HT1080 (cell line): ENCODE measurements at regions not wholly inside any gene's neighbourhood (a gene's known extent, or its start where the extent isn't known, plus 50 kb on each side); places are given as distances from the start of the nearest gene placed in this dataset.

Experiments
- DNase-seq: peaks from one replicate; pipeline ENCODE4 v3.0.0-alpha.2; 2015; ENCODE audit warnings: low read depth

DNA sequence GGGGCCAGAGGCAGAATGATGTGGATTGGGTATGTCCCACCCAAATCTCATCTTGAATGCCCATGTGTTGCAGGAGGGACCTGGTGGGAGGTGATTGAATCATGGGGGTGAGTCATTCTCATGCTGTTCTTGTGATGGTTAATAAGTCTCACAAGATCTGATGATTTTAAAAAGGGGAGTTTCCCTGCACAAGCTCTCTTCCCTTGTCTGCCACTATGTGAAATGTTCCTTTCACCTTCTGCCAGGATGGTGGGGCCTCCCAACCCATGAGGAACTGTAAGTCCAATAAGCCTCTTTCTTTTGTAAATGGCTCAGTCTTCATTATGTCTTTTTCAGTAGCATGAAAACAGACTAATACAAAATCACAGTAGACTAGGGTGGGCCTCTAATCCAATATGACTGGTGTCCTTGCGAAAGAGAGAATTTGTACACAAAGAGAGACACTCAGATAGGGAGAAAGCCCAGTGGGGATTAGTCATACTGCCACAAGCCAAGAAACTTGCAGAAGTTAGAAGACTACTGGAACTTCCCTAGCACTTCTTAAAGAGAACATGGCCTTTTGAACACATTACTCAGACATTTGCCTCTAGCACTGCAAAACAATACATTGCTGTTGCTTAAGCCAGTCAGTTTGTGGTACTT, 68.4 kb downstream of the ANXA1 start:
- peak; percentile 76 for DNase-seq

DNA sequence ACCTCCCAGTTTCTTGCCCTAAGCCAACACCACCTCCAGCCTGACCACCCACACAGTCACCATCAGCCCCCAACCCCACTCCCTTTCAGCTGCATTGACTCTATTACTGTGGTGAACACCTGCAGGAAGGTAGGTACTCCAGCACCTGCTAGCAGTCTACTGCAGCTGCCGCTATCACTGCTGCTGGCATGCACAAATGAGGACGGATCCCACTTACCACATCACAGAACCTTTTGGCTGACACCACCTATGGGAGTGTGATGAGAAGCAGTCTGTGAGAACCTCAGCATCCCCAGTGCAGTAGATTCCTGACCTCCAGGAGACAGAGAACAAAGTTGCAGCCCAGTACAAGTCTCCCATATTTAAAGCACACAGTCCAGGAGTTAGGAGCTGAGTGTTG, 71.9 kb downstream of the ANXA1 start:
- DNase-seq = no peak

DNA sequence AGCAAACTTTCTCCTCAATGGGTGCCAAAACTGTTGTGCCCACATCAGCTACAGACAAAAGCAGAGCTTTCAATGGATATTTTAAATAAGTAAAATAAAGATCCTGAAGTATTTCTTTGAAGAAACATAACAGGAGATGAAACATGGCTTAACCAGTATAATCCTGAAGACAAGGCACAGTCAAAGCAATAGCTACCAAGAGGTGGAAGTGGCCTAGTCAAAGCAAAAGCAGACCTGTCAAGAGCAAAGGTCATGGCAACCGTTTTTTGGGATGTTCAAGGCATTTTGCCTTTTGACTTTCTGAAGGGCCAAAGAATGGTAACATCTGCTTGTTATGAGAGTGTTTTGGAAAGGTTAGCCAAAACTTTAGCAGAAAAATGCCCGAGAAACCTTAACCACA, 77.9 kb downstream of the ANXA1 start:
- DNase-seq = no peak

DNA sequence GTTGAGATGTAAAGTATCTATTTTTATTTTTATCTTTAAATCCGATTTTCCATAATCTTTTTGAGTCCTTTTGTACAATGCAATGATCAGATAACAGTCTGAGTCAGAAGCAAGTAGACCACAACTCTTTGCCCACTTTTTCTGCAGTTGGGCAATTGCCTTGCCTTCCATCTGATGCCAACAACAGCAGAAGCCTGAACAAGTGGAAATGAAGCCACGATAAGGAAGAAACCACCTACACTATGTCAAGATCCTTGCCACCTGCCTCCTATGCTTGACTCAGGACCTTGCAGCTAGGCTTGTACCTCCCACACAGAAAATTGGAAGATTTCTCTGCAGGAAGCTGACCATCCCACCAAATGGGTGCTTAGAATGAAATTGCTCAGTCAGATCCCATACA, 78.6 kb downstream of the ANXA1 start:
- peak; percentile 45 for DNase-seq

DNA sequence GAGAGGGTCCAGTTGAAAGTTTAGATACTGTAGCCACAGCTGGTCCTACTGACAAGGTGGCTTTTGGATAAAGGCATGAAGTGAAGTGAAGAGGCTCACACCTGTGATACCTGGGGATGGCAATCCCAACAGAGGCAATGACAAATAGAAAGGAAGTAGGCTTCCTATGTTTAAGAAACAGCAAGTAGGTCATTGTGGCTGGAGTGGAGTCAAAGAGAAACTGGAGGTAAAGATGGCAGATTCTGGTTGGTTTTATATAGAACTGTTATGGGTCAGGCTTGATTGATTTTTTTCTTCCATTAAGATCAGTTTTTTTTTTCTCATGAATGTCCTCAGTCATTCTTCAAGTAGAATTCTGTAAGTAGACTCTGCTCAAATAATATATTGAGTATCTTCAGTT, 79.5 kb downstream of the ANXA1 start:
- DNase-seq = no peak

DNA sequence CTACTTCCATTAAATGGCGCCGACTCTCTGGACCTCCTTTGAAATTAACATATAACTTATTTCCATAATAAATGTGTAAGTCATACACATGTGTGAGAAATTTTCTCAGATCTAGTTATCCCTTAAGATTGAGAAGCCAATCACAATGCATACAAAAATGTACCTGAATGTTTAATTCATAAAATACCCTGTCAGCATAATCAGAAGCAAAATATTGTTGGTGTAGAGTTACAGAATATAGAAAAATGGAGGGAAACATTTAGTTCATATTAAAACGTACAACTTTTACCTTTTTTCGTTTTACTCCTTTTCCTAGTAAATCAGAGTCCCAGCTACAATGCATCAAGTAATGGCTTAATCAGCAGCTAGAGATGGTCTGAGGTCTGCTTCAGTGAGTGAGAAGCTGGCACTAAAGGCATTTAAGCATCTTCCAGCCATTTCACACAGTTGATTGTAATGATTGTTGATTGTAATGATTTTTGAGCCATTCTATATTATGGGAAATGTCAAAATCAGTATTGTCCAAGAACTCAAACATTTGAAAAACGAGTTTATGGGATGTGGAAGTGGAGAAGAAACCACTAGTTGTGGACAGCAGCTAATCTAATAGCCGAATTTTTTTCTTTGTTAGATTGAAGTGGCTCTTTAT, 81.8 kb downstream of the ANXA1 start:
- DNase-seq = no peak

DNA sequence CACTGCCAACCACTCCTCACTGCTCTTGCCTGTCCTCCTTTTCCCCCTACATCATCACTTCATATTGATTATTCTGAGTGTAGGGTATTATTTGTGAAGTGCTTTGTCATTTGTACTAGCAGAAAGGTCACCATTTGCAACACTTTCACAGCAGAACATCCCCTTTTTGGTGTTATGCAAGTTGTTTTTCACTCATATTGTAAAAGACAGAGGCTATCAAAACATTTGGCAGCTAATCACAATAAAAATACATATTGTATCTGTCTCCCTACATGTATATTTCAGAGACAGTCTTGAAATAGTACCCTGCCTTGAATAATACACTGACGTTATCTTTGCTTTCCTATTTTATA, 82.3 kb downstream of the ANXA1 start:
- DNase-seq = no peak

DNA sequence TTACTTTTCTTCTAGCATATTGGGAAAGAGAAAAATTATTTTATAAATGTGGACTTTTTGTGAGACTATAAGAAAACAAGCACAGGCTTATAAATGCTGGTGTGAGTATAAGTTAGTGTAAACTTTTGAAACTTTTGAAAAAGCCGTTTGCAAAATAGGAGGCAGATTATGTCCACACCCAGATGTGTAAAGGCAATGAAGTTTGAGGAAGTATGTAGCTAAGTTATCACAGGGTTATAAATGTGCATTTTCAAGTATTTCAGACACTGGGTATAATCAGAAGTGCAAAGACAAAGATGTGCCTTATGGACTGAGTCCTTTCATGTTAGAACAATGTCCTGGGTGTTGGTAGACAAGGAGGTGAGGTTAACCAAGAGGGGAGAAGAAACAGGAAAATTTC, 85.5 kb downstream of the ANXA1 start:
- DNase-seq = no peak

DNA sequence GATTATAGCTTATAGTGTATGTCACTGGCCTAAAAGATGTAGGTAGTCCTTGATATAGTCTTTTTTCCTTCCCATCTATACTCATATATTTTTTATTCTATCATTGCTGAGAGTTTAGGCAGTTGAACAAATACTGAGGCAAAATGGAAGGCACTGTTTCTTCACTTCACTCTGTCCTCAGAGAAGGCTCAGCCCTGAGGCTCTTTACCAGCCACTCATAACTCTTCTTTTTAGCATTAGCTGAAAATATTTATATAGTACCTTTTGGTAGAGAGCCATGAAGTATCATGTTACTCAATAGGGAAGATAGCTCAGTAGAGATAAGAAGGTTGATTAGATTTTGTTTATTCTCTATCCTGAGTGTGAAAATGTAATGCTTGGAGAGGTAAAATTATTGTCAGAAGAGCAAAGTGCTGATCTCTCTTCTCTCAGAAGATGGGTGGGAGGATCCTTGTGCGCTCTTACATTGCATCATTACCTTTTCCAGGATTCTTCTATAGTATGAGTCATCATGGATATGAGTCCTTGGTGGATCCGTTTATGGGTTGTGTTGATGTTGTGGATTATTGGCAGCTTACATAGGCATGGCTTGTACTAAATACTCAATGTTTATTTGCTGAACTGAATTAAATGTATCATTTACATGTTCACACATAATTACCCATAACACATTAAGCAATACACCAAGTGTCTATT, 88.1 kb downstream of the ANXA1 start:
- peak; percentile 74 for DNase-seq

DNA sequence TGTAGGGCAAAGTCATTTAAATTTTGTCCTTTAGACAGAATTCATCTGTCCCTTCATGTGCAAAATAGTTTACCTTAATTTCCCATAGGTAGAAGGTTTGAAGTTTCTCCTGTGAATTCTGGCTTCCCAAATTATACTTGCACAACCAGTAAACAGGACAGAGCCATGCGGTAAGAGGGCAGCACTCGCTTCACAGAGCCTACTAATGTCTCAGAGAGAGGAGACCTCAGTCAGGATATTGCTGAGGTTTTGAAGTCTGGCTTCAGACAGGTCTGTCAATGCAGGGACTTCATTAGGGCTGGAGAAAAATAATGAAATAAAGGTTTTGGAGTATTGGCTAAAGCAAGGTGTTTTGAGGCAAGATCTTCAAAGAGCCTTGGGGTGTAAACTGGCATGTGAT, 91.4 kb downstream of the ANXA1 start:
- no peak for DNase-seq

DNA sequence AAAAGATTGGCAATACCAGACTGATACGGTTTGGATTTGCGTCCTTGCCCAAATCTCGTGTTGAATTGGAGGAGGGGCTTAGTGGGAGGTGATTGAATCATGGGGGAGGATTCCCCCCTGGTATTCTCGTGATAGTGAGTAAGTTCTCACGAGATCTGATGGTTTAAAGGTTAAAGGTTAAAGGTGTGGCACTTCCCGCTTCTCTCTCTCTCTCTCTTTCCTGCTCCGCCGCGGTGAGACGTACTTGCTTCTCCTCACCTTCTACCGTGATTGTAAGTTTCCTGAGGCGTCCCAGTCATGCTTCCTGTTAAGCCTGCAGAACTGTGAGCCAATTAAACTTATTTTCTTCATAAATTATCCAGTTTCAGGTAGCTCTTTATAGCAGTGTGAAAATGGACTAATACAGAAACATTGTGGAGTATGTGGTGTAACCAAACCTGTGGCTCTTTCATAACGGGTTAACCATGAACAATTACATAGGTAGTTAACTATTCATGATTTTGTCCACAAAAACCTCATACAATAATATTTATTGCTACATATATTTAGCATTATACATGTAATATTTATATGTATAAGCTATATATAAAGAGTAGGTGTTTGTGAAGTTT, 107.5 kb downstream of the ANXA1 start:
- no peak for DNase-seq

DNA sequence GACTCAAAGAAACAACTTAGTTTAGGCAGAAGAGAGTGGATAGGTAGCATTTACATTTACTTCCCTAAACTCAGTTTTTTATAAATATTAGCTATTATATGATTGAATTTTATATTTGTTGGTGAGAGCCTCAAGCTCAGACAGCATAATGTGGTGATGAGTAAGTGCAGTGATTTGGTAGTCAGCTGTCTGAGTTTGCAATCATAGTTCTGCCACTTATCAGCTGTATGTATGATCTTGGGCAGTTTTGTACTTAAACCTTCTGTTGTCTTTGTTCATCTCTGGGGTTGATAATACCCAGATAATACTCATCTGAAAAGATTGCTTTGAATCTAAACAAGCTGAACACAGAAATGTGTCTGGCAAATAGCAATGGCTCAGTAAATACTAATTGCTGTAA, 108.8 kb downstream of the ANXA1 start:
- DNase-seq = no peak

DNA sequence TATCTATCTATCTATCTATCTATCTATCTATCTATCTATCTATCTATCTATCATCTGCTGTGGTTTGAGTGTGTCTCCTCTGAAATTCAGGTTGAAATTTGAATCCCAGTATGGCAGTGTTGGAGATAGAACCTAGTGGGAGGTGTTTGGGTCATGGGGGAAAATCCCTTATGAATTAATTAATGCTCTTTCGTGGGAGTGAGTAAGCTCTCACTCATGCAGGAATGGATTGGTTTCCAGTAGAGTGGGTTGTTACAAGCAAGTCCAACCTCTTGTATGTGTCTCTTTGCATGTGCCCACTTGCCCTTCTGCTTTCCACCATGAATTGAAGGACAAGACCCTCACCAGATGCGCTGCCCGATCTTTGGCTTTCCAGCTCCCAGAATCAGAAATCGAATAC, 113.0 kb downstream of the ANXA1 start:
- DNase-seq = peak; percentile 14

DNA sequence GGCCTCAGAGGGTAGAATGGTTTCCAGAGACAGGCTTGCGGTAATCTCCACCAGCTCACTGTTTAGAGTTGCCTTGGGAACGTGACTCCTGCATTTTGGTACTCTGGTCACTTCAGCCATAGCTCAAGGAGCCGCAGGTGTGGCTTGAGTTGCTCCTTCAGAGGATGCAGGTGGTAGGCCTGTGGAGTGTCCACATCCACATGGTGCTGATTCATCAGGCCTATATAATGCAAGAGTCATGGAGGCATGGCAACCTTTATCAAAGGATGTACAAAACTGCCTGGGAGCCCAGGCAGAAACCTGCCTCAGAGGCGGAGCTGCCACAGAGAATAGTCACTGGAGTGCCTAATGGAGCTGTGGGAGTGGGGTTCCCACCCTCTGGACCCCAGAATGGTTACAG, 114.2 kb downstream of the ANXA1 start:
- no peak for DNase-seq

DNA sequence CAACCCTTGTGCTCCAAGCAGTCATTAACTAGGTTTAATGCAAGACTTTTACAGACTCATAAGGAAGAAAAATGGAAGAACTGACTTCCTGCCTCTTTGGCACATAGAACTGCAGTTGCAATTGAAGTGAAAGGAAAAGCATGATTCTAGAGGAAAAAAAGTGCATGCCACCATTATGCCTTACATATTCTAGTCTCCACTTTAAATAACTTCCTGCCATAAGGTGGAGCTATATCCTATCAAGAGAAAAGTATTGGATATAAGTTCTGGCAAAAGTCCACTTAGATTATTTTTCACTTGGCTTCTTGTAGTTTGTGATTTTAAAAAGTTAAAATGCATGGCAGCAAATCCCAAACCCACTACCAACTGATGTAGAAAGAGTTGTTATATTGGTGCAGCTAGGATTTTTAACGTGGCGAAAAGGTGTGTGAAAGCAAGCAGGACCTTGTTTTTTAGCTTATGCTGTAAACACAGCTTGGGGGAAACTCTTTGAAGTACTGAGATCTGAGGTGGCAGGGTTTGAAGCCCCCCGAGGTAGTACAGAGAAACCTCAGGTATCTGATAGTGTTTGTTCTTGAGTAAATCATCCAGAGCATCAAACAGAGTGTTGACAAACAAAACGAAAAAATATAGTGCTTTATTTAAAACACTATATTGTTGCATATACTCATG, 117.9 kb downstream of the ANXA1 start:
- peak; percentile 61 for DNase-seq

DNA sequence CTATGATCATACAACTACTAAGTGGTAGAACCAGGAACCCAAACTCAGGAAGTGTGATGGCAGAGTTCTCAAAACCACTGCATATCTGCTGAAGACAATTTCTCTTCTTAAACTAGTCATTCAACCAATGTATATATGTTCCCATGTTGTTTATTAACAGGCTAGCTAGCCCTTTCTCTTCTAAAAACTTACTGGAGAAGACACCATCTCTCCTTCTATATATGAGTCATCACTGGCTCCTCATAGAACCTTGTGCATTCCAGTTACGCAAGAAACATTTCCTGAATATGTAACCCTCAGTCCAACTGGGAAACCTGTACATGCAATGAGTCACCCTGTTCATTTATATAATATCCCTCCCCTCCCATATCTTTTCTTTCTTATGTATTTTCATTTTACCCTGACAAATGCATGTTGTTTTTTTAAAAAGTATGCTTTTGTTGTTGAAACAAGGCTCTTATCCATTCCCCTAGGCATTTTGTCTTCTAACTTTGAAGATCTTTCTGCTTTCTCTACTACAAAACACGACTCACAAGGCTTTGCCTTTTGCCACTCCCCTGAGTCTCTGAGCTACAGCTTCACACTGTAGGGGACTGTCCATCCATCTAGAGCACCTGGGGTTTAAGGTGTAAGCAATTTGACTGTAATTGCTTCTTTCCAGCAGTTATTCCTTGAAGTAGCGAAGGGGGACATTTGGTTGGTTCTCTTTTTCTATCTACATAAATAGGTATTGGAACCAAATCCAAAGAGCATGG, 119.5 kb downstream of the ANXA1 start:
- peak; percentile 92 for DNase-seq

DNA sequence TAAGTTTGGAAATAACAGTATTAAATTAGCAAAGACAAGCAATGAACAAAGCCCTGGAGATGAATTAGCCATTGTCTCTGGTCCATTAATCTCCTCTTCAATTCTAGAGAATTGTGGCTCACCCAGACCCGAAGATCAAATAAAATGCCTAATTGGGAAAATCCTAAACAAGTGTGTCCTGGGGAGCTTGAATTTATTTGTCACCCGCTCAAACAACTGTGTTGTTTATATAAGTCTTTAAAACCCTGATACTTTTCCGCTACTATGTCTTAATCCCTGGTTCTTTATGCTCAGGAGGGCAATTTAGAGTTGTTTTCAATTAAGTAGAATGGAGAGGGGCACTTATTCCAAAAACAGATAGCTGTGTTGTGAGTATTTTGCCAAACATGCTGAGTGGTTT, 128.4 kb downstream of the ANXA1 start:
- no peak for DNase-seq

DNA sequence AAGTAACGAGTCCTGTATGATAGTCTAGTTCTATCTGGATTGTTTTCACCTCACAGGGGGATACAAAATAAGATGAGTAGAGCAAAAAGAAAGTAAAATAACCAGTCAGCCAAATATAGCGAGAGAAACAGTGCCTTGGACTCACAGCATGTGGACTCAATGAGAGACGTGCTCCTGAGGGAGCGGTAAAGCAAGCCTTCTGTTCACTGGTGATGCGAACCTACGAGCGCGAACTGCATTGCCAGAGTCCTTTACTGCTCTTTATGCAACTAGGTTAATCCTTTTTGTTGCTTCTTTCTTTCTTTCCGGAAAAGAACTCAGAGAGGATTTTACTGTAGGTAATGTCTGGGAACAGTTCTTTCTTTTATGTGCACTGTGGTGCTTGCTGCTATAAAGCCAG, 132.7 kb downstream of the ANXA1 start:
- DNase-seq = no peak

DNA sequence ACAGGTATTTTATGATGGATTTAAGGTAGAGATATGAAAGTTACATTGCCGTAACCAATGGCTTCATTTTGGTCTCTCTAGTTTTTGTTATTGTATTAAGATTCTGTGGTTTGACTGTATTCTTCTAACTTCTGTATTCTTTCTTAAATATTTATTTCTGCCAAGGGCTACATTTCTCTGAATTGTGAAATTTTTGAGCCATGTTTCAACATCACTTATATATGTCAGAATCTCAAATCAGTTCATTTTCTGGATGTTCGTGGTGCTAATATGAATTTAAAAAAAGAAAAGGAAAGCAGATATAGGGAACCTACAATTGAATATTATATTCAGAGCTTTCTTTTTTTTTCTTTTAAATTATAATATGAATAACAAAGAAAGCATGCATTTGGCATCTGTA, 142.7 kb downstream of the ANXA1 start:
- DNase-seq = no peak

DNA sequence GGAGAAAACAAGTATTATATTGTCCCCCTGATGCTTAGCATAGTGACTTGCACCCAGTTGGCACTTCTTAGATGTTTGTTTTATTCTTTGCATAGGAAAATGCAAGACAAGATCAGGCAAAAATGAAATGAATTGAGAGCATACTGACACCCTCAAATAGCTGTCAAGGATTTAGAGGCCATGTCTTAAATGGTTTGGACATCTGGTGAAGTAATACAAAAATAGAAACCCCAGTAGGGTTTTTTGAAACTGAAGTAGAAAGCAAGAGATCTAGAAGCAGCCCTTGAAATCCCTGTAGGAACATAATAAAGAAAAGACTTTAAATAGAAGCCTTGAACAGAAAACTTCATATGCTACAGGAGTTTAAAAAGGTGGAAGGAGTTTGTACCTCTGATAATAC, 174.3 kb downstream of the ANXA1 start:
- DNase-seq = no peak

DNA sequence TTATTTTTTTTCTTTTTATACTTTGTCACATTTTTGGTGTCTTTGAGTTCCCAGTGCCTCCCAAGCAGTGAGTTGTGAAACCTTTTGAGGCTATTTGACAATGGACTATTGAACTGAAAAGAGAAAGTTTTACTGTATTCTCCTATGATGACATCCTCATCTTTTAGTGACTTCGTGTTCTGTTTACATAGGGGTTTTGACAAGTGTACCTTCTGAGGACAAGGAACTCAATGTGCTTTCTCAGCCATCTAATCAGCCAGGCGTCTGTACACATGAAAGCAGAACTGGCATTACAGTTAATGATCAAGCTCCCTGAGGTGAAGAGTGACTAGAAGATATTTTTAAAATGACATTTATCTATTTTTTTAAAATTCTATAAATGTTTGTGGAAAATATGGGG, 175.5 kb downstream of the ANXA1 start:
- DNase-seq = no peak
